Panc1 (cell line): ENCODE measurements at regions not wholly inside any gene's neighbourhood (a gene's known extent, or its start where the extent isn't known, plus 50 kb on each side); places are given as distances from the start of the nearest gene placed in this dataset.

ENCODE experiments used
- ATAC-seq: fragments of 200-7000 bp; cut with Tn5 transposase; 2 replicates; pipeline ENCODE4 v1.9.1; 2020; ENCODE audit warnings: mild to moderate bottlenecking, moderate library complexity
- BruUV-seq: library from RNA; stranded (reverse); fragments of 400-500 nt; replicated peaks from 2 replicates; lab custom pipeline; 2021; lab: Mats Ljungman, UMichigan
- CTCF ChIA-PET: fragments of 300-600 bp; sonication (Branson Sonifier 250); formaldehyde crosslinking; loops from one replicate; lab custom pipeline; 2022; ENCODE audit warnings: antibody characterized with exemption; lab: Charles Lee
- POLR2A ChIA-PET: fragments of 300-600 bp; sonication (Branson Sonifier 250); formaldehyde crosslinking; loops from one replicate; lab custom pipeline; 2022; ENCODE audit warnings: antibody characterized with exemption; lab: Charles Lee
- DNase-seq: peaks from one replicate; pipeline ENCODE4 v3.0.0-alpha.2; 2010; ENCODE audit warnings: low read depth, low spot score
- H3K27ac ChIP-seq: 2 replicates; pipeline ENCODE4 v1.5.1; 2011; ENCODE audit warnings: mild to moderate bottlenecking, low read length, inconsistent platforms
- H3K27me3 ChIP-seq: fragments of 200-500 bp; sonication (Bioruptor generic); 2 replicates; pipeline ENCODE4 v1.6.0; 2014; ENCODE audit warnings: low read length, inconsistent platforms; ENCODE audit not compliant: control insufficient read depth, insufficient read depth
- H3K36me3 ChIP-seq: fragments of 200-500 bp; sonication (Bioruptor generic); 2 replicates; pipeline ENCODE4 v1.5.1; 2014; ENCODE audit warnings: inconsistent platforms, mild to moderate bottlenecking, low read length, moderate library complexity; ENCODE audit not compliant: control insufficient read depth, insufficient read depth
- H3K4me1 ChIP-seq: 2 replicates; pipeline ENCODE4 v1.5.1; 2011; ENCODE audit warnings: inconsistent platforms, mild to moderate bottlenecking, low read length, moderate library complexity; ENCODE audit not compliant: control insufficient read depth, insufficient read depth
- H3K4me3 ChIP-seq, 2 experiments: 2 replicates each; pipeline ENCODE4 v1.5.1; 2011 to 2012; ENCODE audit warnings: low read depth in 2 of 2, low read length in 2 of 2, mild to moderate bottlenecking in 2 of 2, inconsistent platforms in 1 of 2, moderate library complexity in 1 of 2
- H3K9me3 ChIP-seq: fragments of 200-500 bp; sonication (Bioruptor generic); 2 replicates; pipeline ENCODE4 v1.5.1; 2014; ENCODE audit warnings: low read depth, mild to moderate bottlenecking, inconsistent platforms, low read length, moderate library complexity; ENCODE audit not compliant: control insufficient read depth, insufficient read depth
- POLR2AphosphoS5 ChIP-seq: IDR thresholded peaks from 2 replicates; pipeline ENCODE4 v1.6.1; 2012; ENCODE audit warnings: mild to moderate bottlenecking, low read depth, low read length, moderate library complexity
- SIN3A ChIP-seq: IDR thresholded peaks from 2 replicates; pipeline ENCODE4 v1.6.1; 2012; ENCODE audit warnings: low read depth, mild to moderate bottlenecking, low read length, moderate library complexity, borderline replicate concordance; ENCODE audit not compliant: insufficient read depth
- TCF7L2 ChIP-seq: IDR thresholded peaks from 2 replicates; pipeline ENCODE4 v1.6.1; 2011; ENCODE audit warnings: mild to moderate bottlenecking, low read depth, low read length, inconsistent platforms
- in situ Hi-C: cut with HindIII; loops from 2 replicates; pipeline ENCODE4 v1.10.0; 2016; ENCODE audit warnings: low sequenced_read_pairs, low pct_unique_long_range_greater_than_20kb
- intact Hi-C: fragments of 100-400 bp; cut with micrococcal nuclease; formaldehyde crosslinking; loops from one replicate; pipeline ENCODE4 v1.10.0; 2022; ENCODE audit not compliant: unreplicated experiment
- TF ChIP-seq, protein P1 (sequence below): fragments of 450-650 bp; IDR thresholded peaks from 2 replicates; pipeline ENCODE4 v1.5.1; 2017; ENCODE audit warnings: mild to moderate bottlenecking
- TF ChIP-seq, protein P2 (sequence below), 2 experiments: IDR thresholded peaks; 2 replicates each; pipeline ENCODE4 v1.6.1; 2011 to 2012; ENCODE audit warnings: low read depth in 2 of 2, control low read depth in 1 of 2, low read length in 1 of 2, mild to moderate bottlenecking in 1 of 2, moderate library complexity in 1 of 2; ENCODE audit not compliant: insufficient read depth in 1 of 2

DNA sequence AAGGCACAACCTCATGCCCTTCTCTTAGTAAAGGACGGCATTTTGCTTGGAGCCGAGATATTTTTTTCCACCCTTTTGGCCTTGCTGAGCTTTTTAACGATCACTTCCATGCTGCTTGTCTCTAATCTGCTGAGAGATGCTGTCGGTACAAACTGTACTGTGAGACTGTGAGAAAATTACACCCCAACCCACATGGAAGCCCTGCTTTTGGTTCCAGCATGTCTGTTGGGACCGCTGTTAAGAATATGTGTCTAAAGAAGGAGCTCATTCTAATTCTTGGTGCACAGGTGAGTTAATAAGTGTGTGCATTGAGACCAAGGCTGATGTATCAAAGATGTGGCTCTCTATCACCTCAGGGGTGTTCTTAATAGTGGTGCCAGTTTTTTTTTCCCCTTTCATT lies 304.5 kb upstream of the MAP3K7 start:
- TF ChIP-seq, protein P1, sequence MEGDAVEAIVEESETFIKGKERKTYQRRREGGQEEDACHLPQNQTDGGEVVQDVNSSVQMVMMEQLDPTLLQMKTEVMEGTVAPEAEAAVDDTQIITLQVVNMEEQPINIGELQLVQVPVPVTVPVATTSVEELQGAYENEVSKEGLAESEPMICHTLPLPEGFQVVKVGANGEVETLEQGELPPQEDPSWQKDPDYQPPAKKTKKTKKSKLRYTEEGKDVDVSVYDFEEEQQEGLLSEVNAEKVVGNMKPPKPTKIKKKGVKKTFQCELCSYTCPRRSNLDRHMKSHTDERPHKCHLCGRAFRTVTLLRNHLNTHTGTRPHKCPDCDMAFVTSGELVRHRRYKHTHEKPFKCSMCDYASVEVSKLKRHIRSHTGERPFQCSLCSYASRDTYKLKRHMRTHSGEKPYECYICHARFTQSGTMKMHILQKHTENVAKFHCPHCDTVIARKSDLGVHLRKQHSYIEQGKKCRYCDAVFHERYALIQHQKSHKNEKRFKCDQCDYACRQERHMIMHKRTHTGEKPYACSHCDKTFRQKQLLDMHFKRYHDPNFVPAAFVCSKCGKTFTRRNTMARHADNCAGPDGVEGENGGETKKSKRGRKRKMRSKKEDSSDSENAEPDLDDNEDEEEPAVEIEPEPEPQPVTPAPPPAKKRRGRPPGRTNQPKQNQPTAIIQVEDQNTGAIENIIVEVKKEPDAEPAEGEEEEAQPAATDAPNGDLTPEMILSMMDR = no peak
- TF ChIP-seq SIN3A = no peak
- no peak for TF ChIP-seq TCF7L2
- TF ChIP-seq, protein P2, sequence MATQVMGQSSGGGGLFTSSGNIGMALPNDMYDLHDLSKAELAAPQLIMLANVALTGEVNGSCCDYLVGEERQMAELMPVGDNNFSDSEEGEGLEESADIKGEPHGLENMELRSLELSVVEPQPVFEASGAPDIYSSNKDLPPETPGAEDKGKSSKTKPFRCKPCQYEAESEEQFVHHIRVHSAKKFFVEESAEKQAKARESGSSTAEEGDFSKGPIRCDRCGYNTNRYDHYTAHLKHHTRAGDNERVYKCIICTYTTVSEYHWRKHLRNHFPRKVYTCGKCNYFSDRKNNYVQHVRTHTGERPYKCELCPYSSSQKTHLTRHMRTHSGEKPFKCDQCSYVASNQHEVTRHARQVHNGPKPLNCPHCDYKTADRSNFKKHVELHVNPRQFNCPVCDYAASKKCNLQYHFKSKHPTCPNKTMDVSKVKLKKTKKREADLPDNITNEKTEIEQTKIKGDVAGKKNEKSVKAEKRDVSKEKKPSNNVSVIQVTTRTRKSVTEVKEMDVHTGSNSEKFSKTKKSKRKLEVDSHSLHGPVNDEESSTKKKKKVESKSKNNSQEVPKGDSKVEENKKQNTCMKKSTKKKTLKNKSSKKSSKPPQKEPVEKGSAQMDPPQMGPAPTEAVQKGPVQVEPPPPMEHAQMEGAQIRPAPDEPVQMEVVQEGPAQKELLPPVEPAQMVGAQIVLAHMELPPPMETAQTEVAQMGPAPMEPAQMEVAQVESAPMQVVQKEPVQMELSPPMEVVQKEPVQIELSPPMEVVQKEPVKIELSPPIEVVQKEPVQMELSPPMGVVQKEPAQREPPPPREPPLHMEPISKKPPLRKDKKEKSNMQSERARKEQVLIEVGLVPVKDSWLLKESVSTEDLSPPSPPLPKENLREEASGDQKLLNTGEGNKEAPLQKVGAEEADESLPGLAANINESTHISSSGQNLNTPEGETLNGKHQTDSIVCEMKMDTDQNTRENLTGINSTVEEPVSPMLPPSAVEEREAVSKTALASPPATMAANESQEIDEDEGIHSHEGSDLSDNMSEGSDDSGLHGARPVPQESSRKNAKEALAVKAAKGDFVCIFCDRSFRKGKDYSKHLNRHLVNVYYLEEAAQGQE (IDR thresholded peaks at IDR 0.05; ENCODE audit: insufficient read depth in 1 of 2, low read depth in 2 of 2, low read length in 1 of 2) = no peak
- no peak for TF ChIP-seq POLR2AphosphoS5
- CTCF ChIA-PET = interaction anchor here (0.7 kb wide), 1 partner anchor 275 kb away, joined by 3 read pairs; no protein-coding TSS in a partner anchor
- POLR2A ChIA-PET = no interaction called here
- H3K36me3 ChIP-seq = no peaks in the 10 kb centered on the region
- no peak overlapping the region for H3K4me3 ChIP-seq
- DNase-seq (no peak), ATAC-seq (no peak)
- intact Hi-C loops = no loop called here
- no TSS peak for BruUV-seq
- no peaks in the 10 kb centered on the region for H3K4me1 ChIP-seq
- no peaks in the 10 kb centered on the region for H3K9me3 ChIP-seq
- no peaks in the 10 kb centered on the region for H3K27me3 ChIP-seq
- in situ Hi-C loops = no loop called here
- no peak overlapping the region for H3K27ac ChIP-seq

DNA sequence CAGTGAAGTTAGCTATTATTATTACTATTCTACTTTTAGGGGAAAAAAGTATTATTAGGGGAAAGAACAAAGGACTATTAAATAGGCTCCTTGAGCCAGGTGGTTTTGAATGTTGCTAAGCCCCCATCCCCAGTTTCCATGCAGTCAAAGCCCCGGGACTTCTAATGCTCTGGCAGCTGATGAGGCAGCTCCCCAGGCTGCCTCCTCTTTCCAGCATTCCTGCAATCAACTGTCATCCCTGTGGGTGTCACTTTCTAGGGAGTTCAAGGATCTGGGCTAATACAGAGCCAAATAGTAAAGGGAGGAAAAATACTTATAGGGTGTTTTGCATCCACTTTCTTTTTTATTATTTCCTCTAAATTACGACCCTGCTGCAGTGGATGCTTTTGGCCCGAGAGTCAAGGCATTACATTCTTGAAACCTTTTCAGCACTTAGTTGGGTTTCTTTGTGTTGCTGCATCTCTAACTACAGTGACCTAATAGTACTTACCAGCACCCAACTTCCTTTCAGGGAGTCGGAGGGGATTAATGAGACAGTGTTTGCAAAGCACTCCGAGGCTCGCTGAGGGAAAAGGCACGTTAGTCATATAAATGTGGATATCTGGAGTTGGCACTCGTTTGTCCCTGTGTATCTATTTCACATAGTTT lies 303.9 kb upstream of the MAP3K7 start:
- Histone ChIP-seq H3K9me3 (no peaks in the 10 kb centered on the region), H3K4me1 (no peaks in the 10 kb centered on the region), H3K27ac (no peak overlapping the region), H3K4me3 (no peak overlapping the region), H3K36me3 (no peaks in the 10 kb centered on the region), H3K27me3 (no peaks in the 10 kb centered on the region)
- POLR2A ChIA-PET = no interaction called here
- in situ Hi-C loops = no loop called here
- CTCF ChIA-PET = interaction anchor here (0.7 kb wide), 1 partner anchor 274 kb away, joined by 3 read pairs; no protein-coding TSS in a partner anchor
- DNase-seq (no peak), ATAC-seq (no peak)
- BruUV-seq = no TSS peak
- TF ChIP-seq, protein P1 = no peak
- TF ChIP-seq TCF7L2 (no peak), POLR2AphosphoS5 (no peak), SIN3A (no peak)
- TF ChIP-seq, protein P2 (IDR thresholded peaks at IDR 0.05; ENCODE audit: insufficient read depth in 1 of 2, low read depth in 2 of 2, low read length in 1 of 2) = no peak
- intact Hi-C loops = no loop called here
